Spleen (tissue), 11 donors: ENCODE measurements at regions not wholly inside any gene's neighbourhood (a gene's known extent, or its start where the extent isn't known, plus 50 kb on each side); places are given as distances from the start of the nearest gene placed in this dataset.

ENCODE experiments used
- DNase-seq: peaks from one replicate; pipeline ENCODE4 v3.0.0-alpha.2; 2020
- H3K27ac ChIP-seq, 8 donors: fragments of 200-600 bp; sonication (generic) in 7 of 8; 1 replicate in 4 of 8; 2 replicates in 4 of 8; pipeline versions ENCODE4 v1.5.0 to v1.8.0; 2016 to 2021; ENCODE audit warnings: inconsistent platforms in 4 of 8, mild to moderate bottlenecking in 4 of 8, moderate library complexity in 1 of 8
- H3K27me3 ChIP-seq, 7 donors: fragments of 200-600 bp; sonication (generic) in 6 of 7; replicated peaks in 1 of 7; 1 replicate in 4 of 7; 2 replicates in 3 of 7; pipeline versions ENCODE4 v1.5.0 to v1.8.0; 2016 to 2021; ENCODE audit warnings: inconsistent platforms in 3 of 7, mild to moderate bottlenecking in 1 of 7
- H3K36me3 ChIP-seq, 6 donors: fragments of 200-600 bp; sonication (generic) in 5 of 6; 1 replicate in 4 of 6; 2 replicates in 2 of 6; pipeline versions ENCODE4 v1.5.0 to v1.8.0; 2016 to 2021; ENCODE audit warnings: inconsistent platforms in 2 of 6
- H3K4me1 ChIP-seq, 6 donors: fragments of 200-600 bp; sonication (generic) in 5 of 6; 1 replicate in 3 of 6; 2 replicates in 3 of 6; pipeline versions ENCODE4 v1.5.0 to v1.8.0; 2016 to 2021; ENCODE audit warnings: inconsistent platforms in 3 of 6
- H3K4me3 ChIP-seq, 8 donors: fragments of 200-600 bp; sonication (generic) in 7 of 8; 1 replicate in 4 of 8; 2 replicates in 4 of 8; pipeline versions ENCODE4 v1.5.0 to v1.8.0; 2016 to 2021; ENCODE audit warnings: inconsistent platforms in 4 of 8, mild to moderate bottlenecking in 4 of 8, moderate library complexity in 2 of 8
- H3K9me3 ChIP-seq, 8 donors: fragments of 200-600 bp; sonication (generic) in 7 of 8; 1 replicate in 4 of 8; 2 replicates in 4 of 8; pipeline versions ENCODE4 v1.5.0 to v1.8.0; 2016 to 2021; ENCODE audit warnings: inconsistent platforms in 4 of 8
- CTCF ChIP-seq, 11 experiments: fragments of 200-600 bp in 7 of 11; fragments of 450-650 bp in 4 of 11; sonication (generic) in 4 of 11; IDR thresholded peaks in 8 of 11; conservative IDR thresholded peaks in 3 of 11; 1 replicate in 7 of 11; 2 replicates in 4 of 11; pipeline versions ENCODE4 v1.4.0 to v1.8.0; 2016 to 2021; ENCODE audit warnings: antibody characterized with exemption in 11 of 11, inconsistent platforms in 4 of 11, mild to moderate bottlenecking in 1 of 11
- POLR2A ChIP-seq, 3 donors: fragments of 450-650 bp; IDR thresholded peaks; one replicate each; pipeline ENCODE4 v1.5.1; 2017; ENCODE audit warnings: antibody characterized with exemption in 3 of 3, mild to moderate bottlenecking in 1 of 3
- POLR2AphosphoS5 ChIP-seq, 3 donors: sonication (generic); formaldehyde crosslinking; IDR thresholded peaks; one replicate each; pipeline ENCODE4 v1.5.1; 2017; ENCODE audit warnings: antibody characterized with exemption in 3 of 3
- WGBS, 5 donors: extraction: QIAGEN DNeasy Blood & Tissue Kit in 3 of 5; methylation state at CpG; one replicate each; pipeline versions ENCODE4 v1.1.5 to v1.1.7; 2013 to 2018; 5-methylcytosine and 5-hydroxymethylcytosine counted together
- intact Hi-C: fragments of 100-400 bp; cut with DNase I; formaldehyde crosslinking; loops from one replicate; pipeline ENCODE4 v1.15.0; 2023; ENCODE audit warnings: low total_unique reads
- donor health status: healthy with polysubstance abuse.
- donor health status: DM: no; HTN: no; CAD: no; lungs with moderate emphysema.
- donor health status: DM: no; HTN: no; CAD: no.
- donor health status: Bipolar disorder and iron deficiency.
- donor health status: healthy.
- donor health status: DM: no; HTN: no; CAD: no.
- donor health status: DM: yes; HTN: yes; CAD: no.

GRCh38 chr11:42319921-42320320 is 860.5 kb upstream of the LRRC4C start:
- Histone ChIP-seq H3K4me3 (no peak overlapping the region), H3K36me3 (no peaks in the 10 kb centered on the region), H3K4me1 (no peaks in the 10 kb centered on the region), H3K27ac (no peak overlapping the region), H3K9me3 (peaks cover 0 to 9% (median 0%) of the 10 kb centered on the region in 8 donors), H3K27me3 (no peaks in the 10 kb centered on the region)
- intact Hi-C loops = no loop called here
- no peak for DNase-seq
- TF ChIP-seq POLR2AphosphoS5 (IDR thresholded peaks at IDR 0.05) = no peak
- no peak for TF ChIP-seq CTCF (IDR thresholded peaks at IDR 0.05 in 8 of 11, conservative IDR thresholded peaks at IDR 0.05 in 3 of 11)
- no peak for TF ChIP-seq POLR2A (IDR thresholded peaks at IDR 0.05)

DNA sequence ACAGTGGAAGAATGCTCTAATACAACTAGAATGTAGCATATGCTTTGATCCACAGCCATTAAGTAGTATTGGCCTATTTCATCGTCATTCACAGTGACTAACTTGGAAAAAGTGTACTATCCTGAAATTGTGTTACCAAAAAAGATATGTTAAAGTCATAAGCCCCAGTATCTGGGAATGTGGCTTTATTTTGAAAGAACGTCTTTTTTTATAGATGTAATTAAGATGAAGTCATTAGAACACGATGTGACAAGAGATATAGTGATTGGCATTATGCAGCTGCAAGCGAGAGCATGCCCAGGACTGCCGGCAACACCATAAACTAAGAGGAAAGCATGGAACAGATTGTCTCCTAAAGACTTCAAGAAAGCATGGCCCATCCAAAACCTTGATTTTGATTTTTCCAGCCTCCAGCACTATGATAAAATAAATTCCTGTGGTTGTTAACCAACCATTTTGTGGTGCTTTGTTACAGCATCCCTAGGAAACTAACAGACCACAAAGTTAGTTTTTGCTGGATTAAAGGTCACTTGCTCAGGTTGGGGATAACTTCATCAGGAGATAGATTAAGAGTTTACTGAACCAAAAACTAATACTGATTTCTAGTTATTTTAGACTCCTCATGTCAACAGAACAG is 870.6 kb upstream of the LRRC4C start:
- Histone ChIP-seq H3K27ac (no peak overlapping the region), H3K4me3 (no peak overlapping the region), H3K27me3 (no peaks in the 10 kb centered on the region), H3K4me1 (no peaks in the 10 kb centered on the region), H3K36me3 (no peaks in the 10 kb centered on the region), H3K9me3 (peaks cover 0 to 38% (median 13%) of the 10 kb centered on the region in 8 donors)
- DNase-seq = no peak
- intact Hi-C loops = no loop called here
- 50 to 60% (median 57%) methylated on average over 5 of the region's 5 CpGs for whole genome bisulfite sequencing, 5 donors
- TF ChIP-seq POLR2A (IDR thresholded peaks at IDR 0.05) = no peak
- TF ChIP-seq POLR2AphosphoS5 (IDR thresholded peaks at IDR 0.05) = no peak
- TF ChIP-seq CTCF (IDR thresholded peaks at IDR 0.05 in 8 of 11, conservative IDR thresholded peaks at IDR 0.05 in 3 of 11) = no peak

DNA sequence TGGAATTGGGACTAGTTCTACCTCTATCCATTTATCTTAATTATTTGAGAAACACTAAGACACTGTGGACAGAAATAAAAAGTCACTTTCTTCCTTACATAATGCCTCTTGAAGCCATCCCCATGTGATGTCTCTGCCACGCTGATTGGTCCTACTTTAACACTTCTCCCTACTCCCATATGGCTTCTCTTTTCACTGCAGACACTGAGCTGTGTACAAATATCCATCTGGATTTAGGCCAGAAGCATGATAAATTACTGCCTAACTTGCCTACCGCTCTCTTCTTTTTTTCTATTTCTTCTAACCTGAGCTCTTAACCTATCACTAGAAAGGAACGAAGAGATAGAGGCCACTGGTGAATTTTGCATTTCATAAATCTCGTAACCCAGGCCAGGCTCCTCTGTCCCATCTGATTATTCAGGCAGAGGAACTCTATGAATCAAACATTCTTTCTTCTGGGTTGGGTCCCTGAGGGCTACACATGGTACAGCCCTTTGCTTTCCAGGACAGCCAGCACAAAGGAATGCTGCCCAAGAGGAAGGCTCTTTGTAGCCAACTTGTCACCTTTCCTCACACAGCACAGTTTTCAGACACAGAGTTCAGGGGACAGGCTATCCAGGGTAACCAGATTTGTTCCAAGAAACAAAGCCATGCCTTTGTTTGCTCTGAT is 878.5 kb upstream of the LRRC4C start:
- H3K27ac ChIP-seq = no peak overlapping the region
- H3K27me3 ChIP-seq = no peaks in the 10 kb centered on the region
- intact Hi-C loops = no loop called here
- H3K4me3 ChIP-seq = no peak overlapping the region
- H3K36me3 ChIP-seq = no peaks in the 10 kb centered on the region
- TF ChIP-seq POLR2A (IDR thresholded peaks at IDR 0.05) (no peak), POLR2AphosphoS5 (IDR thresholded peaks at IDR 0.05) (no peak)
- WGBS, 5 donors = 78 to 91% (median 80%) methylated on average over 4 of the region's 4 CpGs
- no peaks in the 10 kb centered on the region for H3K4me1 ChIP-seq
- no peak for DNase-seq
- H3K9me3 ChIP-seq = peaks cover 0 to 28% (median 14%) of the 10 kb centered on the region in 8 donors

- Histone ChIP-seq H3K4me3 (no peak overlapping the region), H3K4me1 (no peaks in the 10 kb centered on the region), H3K27ac (no peak overlapping the region), H3K9me3 (peaks cover 0 to 25% (median 14%) of the 10 kb centered on the region in 8 donors), H3K36me3 (no peaks in the 10 kb centered on the region), H3K27me3 (no peaks in the 10 kb centered on the region)
- intact Hi-C loops = no loop called here
- TF ChIP-seq CTCF (IDR thresholded peaks at IDR 0.05 in 8 of 11, conservative IDR thresholded peaks at IDR 0.05 in 3 of 11) = no peak
- no peak for TF ChIP-seq POLR2AphosphoS5 (IDR thresholded peaks at IDR 0.05)
- TF ChIP-seq POLR2A (IDR thresholded peaks at IDR 0.05) = no peak
- no peak for DNase-seq
- 88 to 97% (median 96%) methylated on average over 13 to 25 of the region's 25 CpGs for WGBS, 5 donors
Observed at GRCh38 chr11:42344204-42344792, 884.8 kb upstream of the LRRC4C start.
